ENCODE measurements at regions not wholly inside any gene's neighbourhood (a gene's known extent, or its start where the extent isn't known, plus 50 kb on each side); places are given as distances from the start of the nearest gene placed in this dataset.

GRCh38 chr6:170232186-170233002 is 58.5 kb downstream of the DLL1 start:
- no peaks in the 10 kb centered on the region for H4K20me1 ChIP-seq (ENCODE audit: insufficient read depth, low read length)
- no peaks in the 10 kb centered on the region for H3K4me1 ChIP-seq (ENCODE audit: insufficient read depth, low read length)
- H3K9me3 ChIP-seq (ENCODE audit: insufficient read depth, low read length, severe bottlenecking), result no peaks in the 10 kb centered on the region
- H3K4me2 ChIP-seq (ENCODE audit: insufficient read depth, low read length), result no peak overlapping the region
- no peak overlapping the region for H3K4me3 ChIP-seq (ENCODE audit: low read depth in 1 of 2, low read length in 2 of 2)
- no peaks in the 10 kb centered on the region for H3K79me2 ChIP-seq (ENCODE audit: insufficient read depth, low read length)
- no peak overlapping the region for H2AFZ ChIP-seq (ENCODE audit: low read depth, low read length)
- no peaks in the 10 kb centered on the region for H3K36me3 ChIP-seq (ENCODE audit: insufficient read depth, low read length)
- H3K27ac ChIP-seq (ENCODE audit: low read length), result no peak overlapping the region
- TF ChIP-seq EZH2 (IDR thresholded peaks at IDR 0.05; ENCODE audit: borderline replicate concordance, low read depth, low read length, severe bottlenecking) (no peak), CTCF (IDR thresholded peaks at IDR 0.05; ENCODE audit: borderline replicate concordance, extremely low read depth, low read length, poor library complexity, severe bottlenecking) (no peak)
- H3K9ac ChIP-seq (ENCODE audit: low read depth, low read length), result no peak overlapping the region
- ATAC-seq (ENCODE audit: insufficient read depth, low read depth) (no peak), DNase-seq (no peak)
- peaks cover 4% of the 10 kb centered on the region for H3K27me3 ChIP-seq (ENCODE audit: insufficient read depth, low read length, poor library complexity)

- no peaks in the 10 kb centered on the region for H4K20me1 ChIP-seq (ENCODE audit: insufficient read depth, low read length)
- H2AFZ ChIP-seq (ENCODE audit: low read depth, low read length), result no peak overlapping the region
- H3K79me2 ChIP-seq (ENCODE audit: insufficient read depth, low read length), result no peaks in the 10 kb centered on the region
- H3K27me3 ChIP-seq (ENCODE audit: insufficient read depth, low read length, poor library complexity), result peaks cover 4% of the 10 kb centered on the region
- H3K36me3 ChIP-seq (ENCODE audit: insufficient read depth, low read length), result no peaks in the 10 kb centered on the region
- H3K4me1 ChIP-seq (ENCODE audit: insufficient read depth, low read length), result no peaks in the 10 kb centered on the region
- no peak overlapping the region for H3K4me2 ChIP-seq (ENCODE audit: insufficient read depth, low read length)
- no peak overlapping the region for H3K9ac ChIP-seq (ENCODE audit: low read depth, low read length)
- no peaks in the 10 kb centered on the region for H3K9me3 ChIP-seq (ENCODE audit: insufficient read depth, low read length, severe bottlenecking)
- no peak overlapping the region for H3K27ac ChIP-seq (ENCODE audit: low read length)
- ATAC-seq (ENCODE audit: insufficient read depth, low read depth) (no peak), DNase-seq (no peak)
- H3K4me3 ChIP-seq (ENCODE audit: low read depth in 1 of 2, low read length in 2 of 2), result no peak overlapping the region
- TF ChIP-seq CTCF (IDR thresholded peaks at IDR 0.05; ENCODE audit: borderline replicate concordance, extremely low read depth, low read length, poor library complexity, severe bottlenecking) (no peak), EZH2 (IDR thresholded peaks at IDR 0.05; ENCODE audit: borderline replicate concordance, low read depth, low read length, severe bottlenecking) (no peak)
Observed at GRCh38 chr6:170231293-170232185, 59.3 kb downstream of the DLL1 start.

- TF ChIP-seq EZH2 (IDR thresholded peaks at IDR 0.05; ENCODE audit: borderline replicate concordance, low read depth, low read length, severe bottlenecking) (no peak), CTCF (IDR thresholded peaks at IDR 0.05; ENCODE audit: borderline replicate concordance, extremely low read depth, low read length, poor library complexity, severe bottlenecking) (no peak)
- no peak overlapping the region for H3K9ac ChIP-seq (ENCODE audit: low read depth, low read length)
Observed at GRCh38 chr6:170230520-170231292, 60.2 kb downstream of the DLL1 start.

More at GRCh38 chr6:170230520-170231292, 60.2 kb downstream of the DLL1 start:
- Histone ChIP-seq H3K27ac (ENCODE audit: low read length) (no peak overlapping the region), H3K4me2 (ENCODE audit: insufficient read depth, low read length) (no peak overlapping the region), H3K4me1 (ENCODE audit: insufficient read depth, low read length) (no peaks in the 10 kb centered on the region), H4K20me1 (ENCODE audit: insufficient read depth, low read length) (no peaks in the 10 kb centered on the region), H3K79me2 (ENCODE audit: insufficient read depth, low read length) (no peaks in the 10 kb centered on the region), H3K9me3 (ENCODE audit: insufficient read depth, low read length, severe bottlenecking) (no peaks in the 10 kb centered on the region), H2AFZ (ENCODE audit: low read depth, low read length) (no peak overlapping the region), H3K36me3 (ENCODE audit: insufficient read depth, low read length) (no peaks in the 10 kb centered on the region), H3K4me3 (ENCODE audit: low read depth in 1 of 2, low read length in 2 of 2) (no peak overlapping the region), H3K27me3 (ENCODE audit: insufficient read depth, low read length, poor library complexity) (peaks cover 4% of the 10 kb centered on the region)
- DNase-seq (no peak), ATAC-seq (ENCODE audit: insufficient read depth, low read depth) (no peak)

Measured in DND-41 (cell line).